ENCODE measurements at regions not wholly inside any gene's neighbourhood (a gene's known extent, or its start where the extent isn't known, plus 50 kb on each side); places are given as distances from the start of the nearest gene placed in this dataset.

- CTCF ChIA-PET, result no interaction called here
- in situ Hi-C loops (cut with MboI; ENCODE audit: low sequenced_read_pairs), result no loop called here
Observed at GRCh38 chr11:69384251-69385143, 90.5 kb downstream of the MYEOV start.

More at GRCh38 chr11:69384251-69385143, 90.5 kb downstream of the MYEOV start:
- no peak overlapping the region for H3K14ac ChIP-seq (replicated peaks; ENCODE audit: low read depth, low read length)
- H3K4me1 ChIP-seq (ENCODE audit: control insufficient read depth, insufficient read depth, low read length), result 0 out of 2 replicates have a peak, but pooled peaks cover 2% of the 10 kb centered on the region
- H3K4me3 ChIP-seq (ENCODE audit: insufficient read depth, low read depth, low read length), result no peak overlapping the region
- H3K36me3 ChIP-seq (ENCODE audit: control insufficient read depth, insufficient read depth, low read length), result no peaks in the 10 kb centered on the region
- no TSS peak for BruUV-seq (replicated peaks)
- POLR2A ChIA-PET (ENCODE audit: unreplicated experiment), result no interaction called here
- no peak overlapping the region for H2BK120ac ChIP-seq (ENCODE audit: low read depth, low read length)
- H3K4ac ChIP-seq (ENCODE audit: low read depth, low read length), result no peak overlapping the region
- no peaks in the 10 kb centered on the region for H3K27me3 ChIP-seq (ENCODE audit: control insufficient read depth, insufficient read depth, low read length)
- H2BK15ac ChIP-seq (ENCODE audit: low read depth, low read length), result no peak overlapping the region
- TF ChIP-seq FOS (IDR thresholded peaks at IDR 0.05; ENCODE audit: low read depth, low read length), result no peak
- H2BK20ac ChIP-seq (ENCODE audit: low read depth, low read length), result no peak overlapping the region
- H4K5ac ChIP-seq (ENCODE audit: low read depth, low read length), result no peak overlapping the region
- H3K9me1 ChIP-seq (ENCODE audit: insufficient read depth, low read length), result no peaks in the 10 kb centered on the region
- H2AFZ ChIP-seq (replicated peaks; ENCODE audit: low read length, poor library complexity), result no peak overlapping the region
- WGBS, 2 experiments (ENCODE audit: extremely low coverage in 2 of 2, insufficient read length in 1 of 2), result 85% methylated on average over 16 of the region's 31 CpGs; no CpG with 5 or more reads in 1 of the 2 experiments
- no peak overlapping the region for H3K56ac ChIP-seq (ENCODE audit: extremely low read depth, insufficient read depth, low read length)
- no peak overlapping the region for H2AK9ac ChIP-seq (replicated peaks; ENCODE audit: low read depth, low read length, poor library complexity)
- dilution Hi-C loops (cut with HindIII; ENCODE audit: low sequenced_read_pairs, unreplicated experiment), result no loop called here
- ATAC-seq (ENCODE audit: low read depth) (no peak), DNase-seq (no peak)
- no peaks in the 10 kb centered on the region for H4K20me1 ChIP-seq (ENCODE audit: insufficient read depth, low read length)
- no peak overlapping the region for H4K91ac ChIP-seq (ENCODE audit: insufficient read depth, low read depth, low read length)
- intact Hi-C loops (cut with micrococcal nuclease), result no loop called here
- H3K79me1 ChIP-seq (ENCODE audit: low read depth in 1 of 2, low read length in 2 of 2), result no peaks in the 10 kb centered on the region
- no peak overlapping the region for H2BK5ac ChIP-seq (ENCODE audit: low read depth, low read length, poor library complexity, severe bottlenecking)
- H3K9me3 ChIP-seq (ENCODE audit: control insufficient read depth, insufficient read depth, low read length), result peaks cover 11% of the 10 kb centered on the region
- 0 out of 2 replicates have a peak overlapping the region, but pooled peaks have one; percentile 14 for H2AK5ac ChIP-seq (ENCODE audit: low read depth, low read length)
- H3K18ac ChIP-seq (ENCODE audit: low read depth, low read length), result no peak overlapping the region
- no peak overlapping the region for H3K9ac ChIP-seq (ENCODE audit: low read depth, low read length)
- H3K4me2 ChIP-seq (ENCODE audit: low read depth, low read length), result no peak overlapping the region
- H4K8ac ChIP-seq (ENCODE audit: low read depth in 2 of 2, low read length in 2 of 2), result no peak overlapping the region
- no peak overlapping the region for H3K23ac ChIP-seq (ENCODE audit: low read depth, low read length)
- no peak overlapping the region for H3K27ac ChIP-seq (ENCODE audit: insufficient read depth, low read length)

Measured in IMR-90 (cell line).